ENCODE measurements at regions not wholly inside any gene's neighbourhood (a gene's known extent, or its start where the extent isn't known, plus 50 kb on each side); places are given as distances from the start of the nearest gene placed in this dataset.

DNA sequence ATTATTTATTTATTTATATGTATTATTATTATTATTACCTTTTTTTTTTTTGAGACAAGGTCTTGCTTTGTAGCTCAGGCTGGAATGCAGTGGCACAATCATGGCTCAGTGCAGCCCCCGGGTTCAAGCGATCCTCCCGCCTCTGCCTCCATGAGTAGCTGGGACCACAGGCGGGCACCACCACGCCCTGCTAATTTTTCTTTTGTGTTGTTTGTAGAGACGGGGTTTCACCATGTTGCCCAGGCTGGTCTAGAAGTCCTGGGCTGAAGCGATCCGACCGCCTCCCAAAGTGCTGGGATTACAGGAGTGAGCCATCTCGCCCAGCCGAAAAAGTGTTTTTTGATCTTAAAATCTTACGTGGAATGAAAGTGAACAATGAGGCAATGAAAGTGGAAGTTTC, 79.4 kb upstream of the C1GALT1 start:
- no peak for TF ChIP-seq POLR2A (IDR thresholded peaks at IDR 0.05)
- WGBS, 5 donors = 83 to 90% (median 85%) methylated on average over 12 of the region's 12 CpGs
- Histone ChIP-seq H3K9me3 (peaks cover 0 to 4% (median under 1%) of the 10 kb centered on the region in 8 donors), H3K4me3 (no peak overlapping the region), H3K27me3 (replicated peaks in 1 of 7) (no peaks in the 10 kb centered on the region), H3K27ac (no peak overlapping the region), H3K4me1 (peaks cover 0 to 27% (median 13%) of the 10 kb centered on the region in 6 donors), H3K36me3 (no peaks in the 10 kb centered on the region)
- DNase-seq = no peak
- intact Hi-C loops (cut with DNase I; ENCODE audit: low total_unique reads) = loop anchor here (10.0 kb wide), 1 partner anchor 1112 kb away; no protein-coding TSS in a partner anchor

DNA sequence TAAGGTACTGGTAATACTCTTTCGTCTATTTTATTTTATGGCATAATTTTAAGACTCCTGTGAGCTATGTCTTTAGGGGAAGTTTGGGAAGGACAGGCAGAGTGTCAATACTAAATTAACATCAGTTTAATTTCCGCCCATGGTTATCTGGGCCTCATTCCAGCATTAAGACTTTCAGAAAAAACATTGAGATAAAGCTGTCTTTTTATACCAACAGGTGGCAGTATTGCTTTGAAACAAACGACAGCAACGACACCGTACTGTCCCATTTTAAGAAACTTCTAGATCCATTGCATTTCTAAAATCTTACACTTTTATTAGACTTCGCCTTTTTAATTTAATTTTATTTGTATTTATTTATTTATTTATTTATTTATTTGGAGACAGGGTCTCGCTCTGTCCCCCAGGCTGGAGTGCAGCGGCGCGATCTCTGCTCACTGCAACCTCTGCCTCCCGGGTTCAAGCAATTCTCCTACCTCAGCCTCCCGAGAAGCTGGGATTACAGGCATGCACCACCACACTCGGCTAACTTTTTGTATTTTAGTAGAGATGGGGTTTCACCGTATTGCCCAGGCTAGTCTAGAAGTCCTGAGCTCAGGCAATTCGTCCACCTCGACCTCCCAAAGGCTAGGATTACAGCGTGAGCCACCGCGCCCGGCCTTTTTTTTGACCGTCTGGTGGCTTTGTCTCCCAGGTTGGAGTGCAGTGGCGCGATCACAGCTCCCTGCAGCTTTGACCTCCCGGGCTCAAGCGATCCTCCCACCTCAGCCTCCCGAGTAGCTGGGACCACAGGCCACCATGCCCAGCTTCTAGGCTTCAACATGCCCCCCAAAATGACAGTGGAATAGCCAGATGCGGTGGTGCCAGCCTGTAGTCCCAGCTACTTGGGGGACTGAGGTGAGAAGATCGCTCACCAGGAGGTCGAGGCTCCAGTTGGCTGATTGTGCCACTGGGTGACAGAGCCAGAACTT, 78.7 kb upstream of the C1GALT1 start:
- Histone ChIP-seq H3K27ac (no peak overlapping the region), H3K9me3 (peaks cover 0 to 9% (median 7%) of the 10 kb centered on the region in 8 donors), H3K4me1 (peaks cover 0 to 27% (median 13%) of the 10 kb centered on the region in 6 donors), H3K36me3 (no peaks in the 10 kb centered on the region), H3K4me3 (no peak overlapping the region), H3K27me3 (replicated peaks in 1 of 7) (no peaks in the 10 kb centered on the region)
- TF ChIP-seq, protein P1, sequence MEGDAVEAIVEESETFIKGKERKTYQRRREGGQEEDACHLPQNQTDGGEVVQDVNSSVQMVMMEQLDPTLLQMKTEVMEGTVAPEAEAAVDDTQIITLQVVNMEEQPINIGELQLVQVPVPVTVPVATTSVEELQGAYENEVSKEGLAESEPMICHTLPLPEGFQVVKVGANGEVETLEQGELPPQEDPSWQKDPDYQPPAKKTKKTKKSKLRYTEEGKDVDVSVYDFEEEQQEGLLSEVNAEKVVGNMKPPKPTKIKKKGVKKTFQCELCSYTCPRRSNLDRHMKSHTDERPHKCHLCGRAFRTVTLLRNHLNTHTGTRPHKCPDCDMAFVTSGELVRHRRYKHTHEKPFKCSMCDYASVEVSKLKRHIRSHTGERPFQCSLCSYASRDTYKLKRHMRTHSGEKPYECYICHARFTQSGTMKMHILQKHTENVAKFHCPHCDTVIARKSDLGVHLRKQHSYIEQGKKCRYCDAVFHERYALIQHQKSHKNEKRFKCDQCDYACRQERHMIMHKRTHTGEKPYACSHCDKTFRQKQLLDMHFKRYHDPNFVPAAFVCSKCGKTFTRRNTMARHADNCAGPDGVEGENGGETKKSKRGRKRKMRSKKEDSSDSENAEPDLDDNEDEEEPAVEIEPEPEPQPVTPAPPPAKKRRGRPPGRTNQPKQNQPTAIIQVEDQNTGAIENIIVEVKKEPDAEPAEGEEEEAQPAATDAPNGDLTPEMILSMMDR (IDR thresholded peaks at IDR 0.05 in 8 of 11, conservative IDR thresholded peaks at IDR 0.05 in 3 of 11) = peak; percentile 35 to 76 (median 69)
- no peak for TF ChIP-seq POLR2A (IDR thresholded peaks at IDR 0.05)
- DNase-seq = peak; percentile 70
- intact Hi-C loops (cut with DNase I; ENCODE audit: low total_unique reads) = loop anchor here (10.0 kb wide), 1 partner anchor 1111 kb away; no protein-coding TSS in a partner anchor
- WGBS, 5 donors = 73 to 79% (median 78%) methylated on average over 29 of the region's 29 CpGs

DNA sequence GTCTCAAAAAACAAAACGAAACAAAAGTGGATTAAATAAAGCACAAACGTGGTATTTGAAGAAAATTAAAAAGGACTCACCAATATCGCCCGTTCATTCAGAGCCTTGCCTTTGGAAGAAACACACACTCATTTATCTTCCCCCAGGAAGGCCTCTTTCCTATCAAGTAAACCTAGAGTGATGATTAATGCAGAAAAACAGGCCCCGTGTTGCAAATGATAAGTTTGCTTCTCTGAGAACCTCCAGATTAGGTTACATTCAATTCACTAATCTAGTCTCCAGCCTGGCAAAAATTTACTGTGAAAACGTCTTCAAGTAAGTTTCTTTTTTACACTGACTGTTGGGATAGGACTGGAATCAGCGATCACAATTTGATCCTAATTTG, 78.0 kb upstream of the C1GALT1 start:
- DNase-seq = no peak
- no peaks in the 10 kb centered on the region for H3K27me3 ChIP-seq (replicated peaks in 1 of 7)
- H3K4me3 ChIP-seq = no peak overlapping the region
- TF ChIP-seq POLR2AphosphoS5 (IDR thresholded peaks at IDR 0.05) = no peak
- TF ChIP-seq POLR2A (IDR thresholded peaks at IDR 0.05) = no peak
- TF ChIP-seq, protein P1 (IDR thresholded peaks at IDR 0.05 in 8 of 11, conservative IDR thresholded peaks at IDR 0.05 in 3 of 11) = no peak
- peaks cover 0 to 26% (median 13%) of the 10 kb centered on the region in 6 donors for H3K4me1 ChIP-seq
- WGBS, 5 donors = 74 to 84% (median 82%) methylated on average over 7 of the region's 7 CpGs
- H3K36me3 ChIP-seq = no peaks in the 10 kb centered on the region
- intact Hi-C loops (cut with DNase I; ENCODE audit: low total_unique reads) = loop anchor here (10.0 kb wide), 1 partner anchor 1110 kb away; no protein-coding TSS in a partner anchor
- peaks cover 0 to 16% (median 14%) of the 10 kb centered on the region in 8 donors for H3K9me3 ChIP-seq
- H3K27ac ChIP-seq = no peak overlapping the region

DNA sequence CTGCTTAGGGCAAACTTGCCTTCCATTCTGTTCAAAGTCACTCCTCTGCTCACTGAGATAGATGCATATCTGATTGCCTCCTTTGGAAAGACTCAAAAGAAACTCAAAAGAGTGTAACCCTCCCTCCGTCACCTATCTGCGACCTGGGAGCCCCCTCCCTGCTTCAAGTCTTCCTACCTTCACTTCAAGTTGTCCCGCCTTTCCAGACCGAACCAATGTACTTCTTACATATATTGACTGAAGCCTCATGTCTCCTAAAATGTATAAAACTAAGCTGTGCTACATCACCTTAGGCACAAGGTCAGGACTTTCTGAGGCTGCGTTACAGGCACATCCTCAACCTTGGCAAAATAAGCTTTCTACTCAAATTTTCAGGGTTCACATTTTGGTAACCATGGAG, 77.4 kb upstream of the C1GALT1 start:
- H3K27me3 ChIP-seq (replicated peaks in 1 of 7) = no peaks in the 10 kb centered on the region
- no peaks in the 10 kb centered on the region for H3K36me3 ChIP-seq
- DNase-seq = no peak
- no peak overlapping the region for H3K4me3 ChIP-seq
- peaks cover 0 to 19% (median 7%) of the 10 kb centered on the region in 6 donors for H3K4me1 ChIP-seq
- peaks cover 0 to 20% (median 19%) of the 10 kb centered on the region in 8 donors for H3K9me3 ChIP-seq
- TF ChIP-seq, protein P1 (IDR thresholded peaks at IDR 0.05 in 8 of 11, conservative IDR thresholded peaks at IDR 0.05 in 3 of 11) = no peak
- TF ChIP-seq POLR2AphosphoS5 (IDR thresholded peaks at IDR 0.05) = no peak
- no peak for TF ChIP-seq POLR2A (IDR thresholded peaks at IDR 0.05)
- no peak overlapping the region for H3K27ac ChIP-seq
- intact Hi-C loops (cut with DNase I; ENCODE audit: low total_unique reads) = loop anchor here (5.0 to 10.0 kb wide), 2 partner anchors 432 to 1110 kb away; partner anchors contain the start of gene COL28A1
- WGBS, 5 donors = 87 to 93% (median 91%) methylated on average over 5 of the region's 5 CpGs
